Panc1 (cell line): ENCODE measurements at regions not wholly inside any gene's neighbourhood (a gene's known extent, or its start where the extent isn't known, plus 50 kb on each side); places are given as distances from the start of the nearest gene placed in this dataset.

Experiments
- POLR2AphosphoS5 ChIP-seq: IDR thresholded peaks from 2 replicates; pipeline ENCODE4 v1.6.1; 2012; ENCODE audit warnings: mild to moderate bottlenecking, low read depth, low read length, moderate library complexity
- TF ChIP-seq, protein P1 (sequence below): fragments of 450-650 bp; IDR thresholded peaks from 2 replicates; pipeline ENCODE4 v1.5.1; 2017; ENCODE audit warnings: mild to moderate bottlenecking
- TF ChIP-seq, protein P2 (sequence below), 2 experiments: IDR thresholded peaks; 2 replicates each; pipeline ENCODE4 v1.6.1; 2011 to 2012; ENCODE audit warnings: low read depth in 2 of 2, control low read depth in 1 of 2, low read length in 1 of 2, mild to moderate bottlenecking in 1 of 2, moderate library complexity in 1 of 2; ENCODE audit not compliant: insufficient read depth in 1 of 2

DNA sequence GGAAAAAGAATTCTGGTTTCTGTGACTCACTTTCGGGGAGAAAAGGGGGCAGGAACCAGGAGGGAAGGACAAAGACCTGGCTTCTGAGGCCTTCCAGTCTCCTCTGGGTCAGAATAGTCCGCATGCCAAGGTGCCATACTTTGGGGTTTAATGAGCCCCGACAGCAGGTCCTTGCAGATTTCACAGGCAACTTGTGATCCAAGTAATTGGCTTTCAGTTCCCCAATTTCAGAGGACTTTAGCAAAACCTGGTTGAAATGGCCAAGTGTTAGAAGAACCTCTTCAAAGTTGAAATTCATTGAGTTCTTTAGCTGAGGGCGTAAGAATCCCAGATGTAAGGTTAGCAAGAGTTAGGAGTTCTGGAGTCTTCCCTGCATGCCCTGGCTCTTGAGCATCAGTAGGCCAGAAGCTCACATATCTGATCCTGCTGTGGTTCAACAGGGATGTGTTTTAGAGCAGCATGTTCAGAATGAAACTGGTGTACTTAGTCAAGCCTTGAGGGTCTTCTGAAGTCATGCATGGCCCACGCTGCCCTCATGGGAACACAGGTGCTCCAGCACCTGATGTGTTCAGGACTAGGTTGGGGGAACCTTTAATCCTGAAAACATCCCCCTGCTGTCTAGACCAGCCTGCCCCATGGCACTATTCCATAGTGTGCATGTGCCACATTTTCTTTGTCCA, 143.0 kb downstream of the NUP35 start:
- TF ChIP-seq, protein P1, sequence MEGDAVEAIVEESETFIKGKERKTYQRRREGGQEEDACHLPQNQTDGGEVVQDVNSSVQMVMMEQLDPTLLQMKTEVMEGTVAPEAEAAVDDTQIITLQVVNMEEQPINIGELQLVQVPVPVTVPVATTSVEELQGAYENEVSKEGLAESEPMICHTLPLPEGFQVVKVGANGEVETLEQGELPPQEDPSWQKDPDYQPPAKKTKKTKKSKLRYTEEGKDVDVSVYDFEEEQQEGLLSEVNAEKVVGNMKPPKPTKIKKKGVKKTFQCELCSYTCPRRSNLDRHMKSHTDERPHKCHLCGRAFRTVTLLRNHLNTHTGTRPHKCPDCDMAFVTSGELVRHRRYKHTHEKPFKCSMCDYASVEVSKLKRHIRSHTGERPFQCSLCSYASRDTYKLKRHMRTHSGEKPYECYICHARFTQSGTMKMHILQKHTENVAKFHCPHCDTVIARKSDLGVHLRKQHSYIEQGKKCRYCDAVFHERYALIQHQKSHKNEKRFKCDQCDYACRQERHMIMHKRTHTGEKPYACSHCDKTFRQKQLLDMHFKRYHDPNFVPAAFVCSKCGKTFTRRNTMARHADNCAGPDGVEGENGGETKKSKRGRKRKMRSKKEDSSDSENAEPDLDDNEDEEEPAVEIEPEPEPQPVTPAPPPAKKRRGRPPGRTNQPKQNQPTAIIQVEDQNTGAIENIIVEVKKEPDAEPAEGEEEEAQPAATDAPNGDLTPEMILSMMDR = no peak
- TF ChIP-seq POLR2AphosphoS5 = no peak
- TF ChIP-seq, protein P2, sequence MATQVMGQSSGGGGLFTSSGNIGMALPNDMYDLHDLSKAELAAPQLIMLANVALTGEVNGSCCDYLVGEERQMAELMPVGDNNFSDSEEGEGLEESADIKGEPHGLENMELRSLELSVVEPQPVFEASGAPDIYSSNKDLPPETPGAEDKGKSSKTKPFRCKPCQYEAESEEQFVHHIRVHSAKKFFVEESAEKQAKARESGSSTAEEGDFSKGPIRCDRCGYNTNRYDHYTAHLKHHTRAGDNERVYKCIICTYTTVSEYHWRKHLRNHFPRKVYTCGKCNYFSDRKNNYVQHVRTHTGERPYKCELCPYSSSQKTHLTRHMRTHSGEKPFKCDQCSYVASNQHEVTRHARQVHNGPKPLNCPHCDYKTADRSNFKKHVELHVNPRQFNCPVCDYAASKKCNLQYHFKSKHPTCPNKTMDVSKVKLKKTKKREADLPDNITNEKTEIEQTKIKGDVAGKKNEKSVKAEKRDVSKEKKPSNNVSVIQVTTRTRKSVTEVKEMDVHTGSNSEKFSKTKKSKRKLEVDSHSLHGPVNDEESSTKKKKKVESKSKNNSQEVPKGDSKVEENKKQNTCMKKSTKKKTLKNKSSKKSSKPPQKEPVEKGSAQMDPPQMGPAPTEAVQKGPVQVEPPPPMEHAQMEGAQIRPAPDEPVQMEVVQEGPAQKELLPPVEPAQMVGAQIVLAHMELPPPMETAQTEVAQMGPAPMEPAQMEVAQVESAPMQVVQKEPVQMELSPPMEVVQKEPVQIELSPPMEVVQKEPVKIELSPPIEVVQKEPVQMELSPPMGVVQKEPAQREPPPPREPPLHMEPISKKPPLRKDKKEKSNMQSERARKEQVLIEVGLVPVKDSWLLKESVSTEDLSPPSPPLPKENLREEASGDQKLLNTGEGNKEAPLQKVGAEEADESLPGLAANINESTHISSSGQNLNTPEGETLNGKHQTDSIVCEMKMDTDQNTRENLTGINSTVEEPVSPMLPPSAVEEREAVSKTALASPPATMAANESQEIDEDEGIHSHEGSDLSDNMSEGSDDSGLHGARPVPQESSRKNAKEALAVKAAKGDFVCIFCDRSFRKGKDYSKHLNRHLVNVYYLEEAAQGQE (IDR thresholded peaks at IDR 0.05; ENCODE audit: insufficient read depth in 1 of 2, low read depth in 2 of 2, low read length in 1 of 2) = no peak
